ENCODE measurements at regions not wholly inside any gene's neighbourhood (a gene's known extent, or its start where the extent isn't known, plus 50 kb on each side); places are given as distances from the start of the nearest gene placed in this dataset.

DNA sequence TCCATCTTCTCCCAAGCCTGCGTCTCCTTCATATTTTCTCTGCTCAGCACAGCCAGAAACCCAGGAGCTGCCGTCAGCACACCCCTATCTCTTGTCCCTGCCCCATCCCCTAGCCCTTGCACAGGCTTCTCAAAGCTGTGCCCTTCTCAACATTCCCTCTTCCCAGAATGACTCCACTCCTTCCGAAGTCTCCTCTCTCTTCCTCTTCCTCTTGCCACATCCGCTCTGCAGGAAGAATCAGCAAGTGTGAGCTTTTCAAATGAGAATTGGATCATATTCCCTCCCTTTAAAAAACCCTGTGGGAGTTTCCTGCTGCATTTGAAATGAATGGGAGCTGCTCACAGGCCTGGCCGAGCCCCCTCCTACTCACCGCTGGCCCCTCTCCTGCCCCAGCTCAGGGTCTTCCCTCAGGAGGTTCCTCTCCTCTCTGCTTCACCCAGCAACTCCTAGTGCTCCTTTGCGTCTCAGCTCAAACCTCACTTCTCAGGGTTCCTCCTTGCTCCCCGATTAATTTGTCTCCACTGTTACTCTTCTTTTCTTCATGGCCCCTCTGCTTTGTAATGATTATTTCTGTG lies 528.5 kb upstream of the CCDC196 start:
- Histone ChIP-seq H3K4me3 (ENCODE audit: low read depth, low read length, poor library complexity, severe bottlenecking) (no peak overlapping the region), H3K27me3 (replicated peaks; ENCODE audit: insufficient read depth, low read depth, low read length, poor library complexity) (no peaks in the 10 kb centered on the region), H3K4me1 (ENCODE audit: insufficient read depth, low read length, poor library complexity, severe bottlenecking) (no peaks in the 10 kb centered on the region), H3K27ac (ENCODE audit: low read depth, low read length, poor library complexity, severe bottlenecking) (no peak overlapping the region), H3K36me3 (ENCODE audit: insufficient read depth, low read length, poor library complexity, severe bottlenecking) (no peaks in the 10 kb centered on the region), H3K9me3 (ENCODE audit: low read depth, low read length, poor library complexity, severe bottlenecking) (no peaks in the 10 kb centered on the region)
- ChIA-PET CTCF (interaction anchor here (1.3 kb wide), 1 partner anchor 542 kb away, joined by 5 read pairs; no protein-coding TSS in a partner anchor), POLR2A (ENCODE audit: low non-redundant PET) (no interaction called here)
- TF ChIP-seq, protein P1, sequence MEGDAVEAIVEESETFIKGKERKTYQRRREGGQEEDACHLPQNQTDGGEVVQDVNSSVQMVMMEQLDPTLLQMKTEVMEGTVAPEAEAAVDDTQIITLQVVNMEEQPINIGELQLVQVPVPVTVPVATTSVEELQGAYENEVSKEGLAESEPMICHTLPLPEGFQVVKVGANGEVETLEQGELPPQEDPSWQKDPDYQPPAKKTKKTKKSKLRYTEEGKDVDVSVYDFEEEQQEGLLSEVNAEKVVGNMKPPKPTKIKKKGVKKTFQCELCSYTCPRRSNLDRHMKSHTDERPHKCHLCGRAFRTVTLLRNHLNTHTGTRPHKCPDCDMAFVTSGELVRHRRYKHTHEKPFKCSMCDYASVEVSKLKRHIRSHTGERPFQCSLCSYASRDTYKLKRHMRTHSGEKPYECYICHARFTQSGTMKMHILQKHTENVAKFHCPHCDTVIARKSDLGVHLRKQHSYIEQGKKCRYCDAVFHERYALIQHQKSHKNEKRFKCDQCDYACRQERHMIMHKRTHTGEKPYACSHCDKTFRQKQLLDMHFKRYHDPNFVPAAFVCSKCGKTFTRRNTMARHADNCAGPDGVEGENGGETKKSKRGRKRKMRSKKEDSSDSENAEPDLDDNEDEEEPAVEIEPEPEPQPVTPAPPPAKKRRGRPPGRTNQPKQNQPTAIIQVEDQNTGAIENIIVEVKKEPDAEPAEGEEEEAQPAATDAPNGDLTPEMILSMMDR (conservative IDR thresholded peaks at IDR 0.05; ENCODE audit: low read depth, low read length): no peak
- TF ChIP-seq EZH2 (IDR thresholded peaks at IDR 0.05; ENCODE audit: borderline replicate concordance, low read depth, low read length, poor library complexity, severe bottlenecking): no peak
- BruUV-seq (replicated peaks): no TSS peak
- intact Hi-C loops (cut with micrococcal nuclease; ENCODE audit: unreplicated experiment): loop anchor here (5.0 kb wide), 2 partner anchors 130 to 545 kb away; partner anchors contain the start of gene FUT8
- no peak for DNase-seq (ENCODE audit: low spot score)

DNA sequence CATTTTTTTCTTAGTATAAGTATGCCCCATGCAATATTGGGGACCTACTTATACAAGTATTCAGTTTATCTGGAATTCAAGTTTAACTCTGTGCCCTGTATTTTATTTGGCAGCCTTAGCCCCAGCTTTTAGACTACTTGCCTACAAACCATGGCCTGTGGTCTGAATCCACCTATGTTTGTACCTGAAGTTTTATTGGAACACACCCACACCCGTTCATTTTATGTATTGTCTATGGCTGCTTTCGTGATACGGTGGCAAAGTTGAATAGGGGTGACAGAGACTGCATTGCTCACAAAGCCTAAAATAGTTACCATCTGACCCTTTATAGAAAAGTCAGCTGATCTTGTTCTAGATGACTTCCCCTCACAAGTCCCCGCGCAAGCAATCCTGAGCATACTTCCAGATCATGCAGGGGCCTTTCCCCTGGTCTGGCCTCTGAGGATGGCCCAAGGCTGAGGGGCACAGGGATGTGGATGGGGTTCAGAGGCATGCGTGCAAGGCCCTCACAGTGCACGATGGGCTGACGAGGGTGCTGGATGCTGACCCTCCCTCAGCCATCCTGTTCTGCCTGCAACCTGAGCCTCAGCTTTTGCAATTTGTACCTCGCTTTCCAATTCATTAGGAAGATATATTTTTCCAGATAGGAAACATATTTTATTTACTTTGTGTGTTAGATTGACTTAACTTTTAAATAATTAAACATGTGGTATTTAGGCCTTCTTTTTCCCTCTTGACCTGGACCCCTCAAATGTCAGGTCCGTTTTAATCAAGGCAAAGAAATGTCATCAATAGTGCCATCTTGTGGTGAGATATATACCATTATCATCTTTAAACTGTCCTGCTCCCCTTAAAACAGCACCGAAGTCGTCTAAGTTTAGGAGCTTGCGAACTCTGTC lies 527.3 kb upstream of the CCDC196 start:
- CTCF ChIA-PET: interaction anchor here (1.2 to 1.5 kb wide), 4 partner anchors 10 to 794 kb away, joined by 4 to 8 read pairs (median 6); no protein-coding TSS in a partner anchor
- intact Hi-C loops (cut with micrococcal nuclease; ENCODE audit: unreplicated experiment): loop anchor here (1.0 to 5.0 kb wide), 4 partner anchors 111 to 795 kb away; partner anchors contain the start of gene FUT8
- TF ChIP-seq EZH2 (IDR thresholded peaks at IDR 0.05; ENCODE audit: borderline replicate concordance, low read depth, low read length, poor library complexity, severe bottlenecking): no peak
- TF ChIP-seq, protein P1 (conservative IDR thresholded peaks at IDR 0.05; ENCODE audit: low read depth, low read length): peak; percentile 59
- POLR2A ChIA-PET (ENCODE audit: low non-redundant PET): no interaction called here
- DNase-seq (ENCODE audit: low spot score): peak; percentile 45
- Histone ChIP-seq H3K4me1 (ENCODE audit: insufficient read depth, low read length, poor library complexity, severe bottlenecking) (no peaks in the 10 kb centered on the region), H3K4me3 (ENCODE audit: low read depth, low read length, poor library complexity, severe bottlenecking) (no peak overlapping the region), H3K27me3 (replicated peaks; ENCODE audit: insufficient read depth, low read depth, low read length, poor library complexity) (no peaks in the 10 kb centered on the region), H3K27ac (ENCODE audit: low read depth, low read length, poor library complexity, severe bottlenecking) (no peak overlapping the region), H3K36me3 (ENCODE audit: insufficient read depth, low read length, poor library complexity, severe bottlenecking) (no peaks in the 10 kb centered on the region), H3K9me3 (ENCODE audit: low read depth, low read length, poor library complexity, severe bottlenecking) (no peaks in the 10 kb centered on the region)
- no TSS peak for BruUV-seq (replicated peaks)

DNA sequence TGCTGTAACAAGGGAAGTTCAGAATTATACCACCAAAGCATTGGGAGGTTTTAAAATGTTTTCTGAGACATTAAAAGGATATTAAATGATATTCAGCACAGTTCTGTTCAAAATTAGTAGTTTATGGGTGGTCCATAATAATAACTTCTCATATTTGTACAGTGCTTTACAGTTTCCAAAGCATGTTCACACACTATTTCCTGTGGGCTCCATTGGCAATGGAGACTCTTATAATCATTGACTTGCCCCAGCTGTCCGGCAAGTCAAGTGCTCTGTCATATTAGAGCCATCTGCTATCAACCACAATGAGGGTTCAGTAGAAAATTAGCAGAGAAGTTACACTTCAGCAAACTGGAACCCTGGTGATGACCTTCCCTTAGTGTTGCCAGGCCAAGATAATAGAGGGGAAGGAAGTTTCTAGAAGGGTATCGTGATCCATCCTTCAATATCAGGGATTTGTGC lies 526.6 kb upstream of the CCDC196 start:
- Histone ChIP-seq H3K27ac (ENCODE audit: low read depth, low read length, poor library complexity, severe bottlenecking) (no peak overlapping the region), H3K36me3 (ENCODE audit: insufficient read depth, low read length, poor library complexity, severe bottlenecking) (no peaks in the 10 kb centered on the region), H3K27me3 (replicated peaks; ENCODE audit: insufficient read depth, low read depth, low read length, poor library complexity) (peaks cover 4% of the 10 kb centered on the region), H3K4me3 (ENCODE audit: low read depth, low read length, poor library complexity, severe bottlenecking) (no peak overlapping the region), H3K9me3 (ENCODE audit: low read depth, low read length, poor library complexity, severe bottlenecking) (no peaks in the 10 kb centered on the region), H3K4me1 (ENCODE audit: insufficient read depth, low read length, poor library complexity, severe bottlenecking) (no peaks in the 10 kb centered on the region)
- DNase-seq (ENCODE audit: low spot score): no peak
- ChIA-PET CTCF (interaction anchor here (1.2 to 1.5 kb wide), 4 partner anchors 10 to 795 kb away, joined by 4 to 8 read pairs (median 6); no protein-coding TSS in a partner anchor), POLR2A (ENCODE audit: low non-redundant PET) (no interaction called here)
- intact Hi-C loops (cut with micrococcal nuclease; ENCODE audit: unreplicated experiment): loop anchor here (1.0 to 5.0 kb wide), 4 partner anchors 111 to 795 kb away; partner anchors contain the start of gene FUT8
- BruUV-seq (replicated peaks): no TSS peak
- TF ChIP-seq, protein P1 (conservative IDR thresholded peaks at IDR 0.05; ENCODE audit: low read depth, low read length): no peak
- no peak for TF ChIP-seq EZH2 (IDR thresholded peaks at IDR 0.05; ENCODE audit: borderline replicate concordance, low read depth, low read length, poor library complexity, severe bottlenecking)
